Panc1 (cell line): ENCODE measurements at regions not wholly inside any gene's neighbourhood (a gene's known extent, or its start where the extent isn't known, plus 50 kb on each side); places are given as distances from the start of the nearest gene placed in this dataset.

ENCODE experiments used
- ATAC-seq: fragments of 200-7000 bp; cut with Tn5 transposase; 2 replicates; pipeline ENCODE4 v1.9.1; 2020; ENCODE audit warnings: mild to moderate bottlenecking, moderate library complexity
- BruUV-seq: library from RNA; stranded (reverse); fragments of 400-500 nt; replicated peaks from 2 replicates; lab custom pipeline; 2021; lab: Mats Ljungman, UMichigan
- CTCF ChIA-PET: fragments of 300-600 bp; sonication (Branson Sonifier 250); formaldehyde crosslinking; loops from one replicate; lab custom pipeline; 2022; ENCODE audit warnings: antibody characterized with exemption; lab: Charles Lee
- POLR2A ChIA-PET: fragments of 300-600 bp; sonication (Branson Sonifier 250); formaldehyde crosslinking; loops from one replicate; lab custom pipeline; 2022; ENCODE audit warnings: antibody characterized with exemption; lab: Charles Lee
- DNase-seq: peaks from one replicate; pipeline ENCODE4 v3.0.0-alpha.2; 2010; ENCODE audit warnings: low read depth, low spot score
- H3K27ac ChIP-seq: 2 replicates; pipeline ENCODE4 v1.5.1; 2011; ENCODE audit warnings: mild to moderate bottlenecking, low read length, inconsistent platforms
- H3K27me3 ChIP-seq: fragments of 200-500 bp; sonication (Bioruptor generic); 2 replicates; pipeline ENCODE4 v1.6.0; 2014; ENCODE audit warnings: low read length, inconsistent platforms; ENCODE audit not compliant: control insufficient read depth, insufficient read depth
- H3K36me3 ChIP-seq: fragments of 200-500 bp; sonication (Bioruptor generic); 2 replicates; pipeline ENCODE4 v1.5.1; 2014; ENCODE audit warnings: inconsistent platforms, mild to moderate bottlenecking, low read length, moderate library complexity; ENCODE audit not compliant: control insufficient read depth, insufficient read depth
- H3K4me1 ChIP-seq: 2 replicates; pipeline ENCODE4 v1.5.1; 2011; ENCODE audit warnings: inconsistent platforms, mild to moderate bottlenecking, low read length, moderate library complexity; ENCODE audit not compliant: control insufficient read depth, insufficient read depth
- H3K4me3 ChIP-seq, 2 experiments: 2 replicates each; pipeline ENCODE4 v1.5.1; 2011 to 2012; ENCODE audit warnings: low read depth in 2 of 2, low read length in 2 of 2, mild to moderate bottlenecking in 2 of 2, inconsistent platforms in 1 of 2, moderate library complexity in 1 of 2
- H3K9me3 ChIP-seq: fragments of 200-500 bp; sonication (Bioruptor generic); 2 replicates; pipeline ENCODE4 v1.5.1; 2014; ENCODE audit warnings: low read depth, mild to moderate bottlenecking, inconsistent platforms, low read length, moderate library complexity; ENCODE audit not compliant: control insufficient read depth, insufficient read depth
- POLR2AphosphoS5 ChIP-seq: IDR thresholded peaks from 2 replicates; pipeline ENCODE4 v1.6.1; 2012; ENCODE audit warnings: mild to moderate bottlenecking, low read depth, low read length, moderate library complexity
- SIN3A ChIP-seq: IDR thresholded peaks from 2 replicates; pipeline ENCODE4 v1.6.1; 2012; ENCODE audit warnings: low read depth, mild to moderate bottlenecking, low read length, moderate library complexity, borderline replicate concordance; ENCODE audit not compliant: insufficient read depth
- TCF7L2 ChIP-seq: IDR thresholded peaks from 2 replicates; pipeline ENCODE4 v1.6.1; 2011; ENCODE audit warnings: mild to moderate bottlenecking, low read depth, low read length, inconsistent platforms
- in situ Hi-C: cut with HindIII; loops from 2 replicates; pipeline ENCODE4 v1.10.0; 2016; ENCODE audit warnings: low sequenced_read_pairs, low pct_unique_long_range_greater_than_20kb
- intact Hi-C: fragments of 100-400 bp; cut with micrococcal nuclease; formaldehyde crosslinking; loops from one replicate; pipeline ENCODE4 v1.10.0; 2022; ENCODE audit not compliant: unreplicated experiment
- TF ChIP-seq, protein P1 (sequence below): fragments of 450-650 bp; IDR thresholded peaks from 2 replicates; pipeline ENCODE4 v1.5.1; 2017; ENCODE audit warnings: mild to moderate bottlenecking
- TF ChIP-seq, protein P2 (sequence below), 2 experiments: IDR thresholded peaks; 2 replicates each; pipeline ENCODE4 v1.6.1; 2011 to 2012; ENCODE audit warnings: low read depth in 2 of 2, control low read depth in 1 of 2, low read length in 1 of 2, mild to moderate bottlenecking in 1 of 2, moderate library complexity in 1 of 2; ENCODE audit not compliant: insufficient read depth in 1 of 2

DNA sequence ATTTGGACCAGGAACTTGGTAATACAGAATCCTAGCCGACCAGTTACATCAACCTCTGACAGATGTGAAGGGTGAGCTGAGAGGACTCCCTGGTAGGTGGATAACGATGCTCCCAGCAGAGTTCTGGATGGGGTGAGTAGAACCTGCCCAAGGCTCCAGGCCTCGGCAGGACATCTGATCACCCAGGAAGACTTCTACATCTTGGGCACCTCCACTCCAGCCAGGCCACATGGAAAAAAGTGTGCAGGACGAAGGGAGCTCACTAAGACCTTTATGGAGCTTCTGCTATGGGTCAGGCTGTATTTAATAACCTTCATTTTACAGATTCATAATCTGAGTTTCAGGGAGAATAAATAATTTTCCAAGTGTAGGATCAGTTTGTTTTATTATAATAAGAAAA is 1028.7 kb downstream of the BCL11B start:
- POLR2A ChIA-PET, result no interaction called here
- ATAC-seq, result no peak
- no peak for DNase-seq
- no peaks in the 10 kb centered on the region for H3K27me3 ChIP-seq
- intact Hi-C loops (no loop called here), in situ Hi-C loops (no loop called here)
- BruUV-seq, result no TSS peak
- CTCF ChIA-PET, result no interaction called here
- H3K36me3 ChIP-seq, result no peaks in the 10 kb centered on the region
- no peaks in the 10 kb centered on the region for H3K9me3 ChIP-seq
- no peak overlapping the region for H3K4me3 ChIP-seq
- no peaks in the 10 kb centered on the region for H3K4me1 ChIP-seq
- H3K27ac ChIP-seq, result no peak overlapping the region
- TF ChIP-seq, protein P1, sequence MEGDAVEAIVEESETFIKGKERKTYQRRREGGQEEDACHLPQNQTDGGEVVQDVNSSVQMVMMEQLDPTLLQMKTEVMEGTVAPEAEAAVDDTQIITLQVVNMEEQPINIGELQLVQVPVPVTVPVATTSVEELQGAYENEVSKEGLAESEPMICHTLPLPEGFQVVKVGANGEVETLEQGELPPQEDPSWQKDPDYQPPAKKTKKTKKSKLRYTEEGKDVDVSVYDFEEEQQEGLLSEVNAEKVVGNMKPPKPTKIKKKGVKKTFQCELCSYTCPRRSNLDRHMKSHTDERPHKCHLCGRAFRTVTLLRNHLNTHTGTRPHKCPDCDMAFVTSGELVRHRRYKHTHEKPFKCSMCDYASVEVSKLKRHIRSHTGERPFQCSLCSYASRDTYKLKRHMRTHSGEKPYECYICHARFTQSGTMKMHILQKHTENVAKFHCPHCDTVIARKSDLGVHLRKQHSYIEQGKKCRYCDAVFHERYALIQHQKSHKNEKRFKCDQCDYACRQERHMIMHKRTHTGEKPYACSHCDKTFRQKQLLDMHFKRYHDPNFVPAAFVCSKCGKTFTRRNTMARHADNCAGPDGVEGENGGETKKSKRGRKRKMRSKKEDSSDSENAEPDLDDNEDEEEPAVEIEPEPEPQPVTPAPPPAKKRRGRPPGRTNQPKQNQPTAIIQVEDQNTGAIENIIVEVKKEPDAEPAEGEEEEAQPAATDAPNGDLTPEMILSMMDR, result no peak
- TF ChIP-seq SIN3A (no peak), POLR2AphosphoS5 (no peak), TCF7L2 (no peak)
- TF ChIP-seq, protein P2, sequence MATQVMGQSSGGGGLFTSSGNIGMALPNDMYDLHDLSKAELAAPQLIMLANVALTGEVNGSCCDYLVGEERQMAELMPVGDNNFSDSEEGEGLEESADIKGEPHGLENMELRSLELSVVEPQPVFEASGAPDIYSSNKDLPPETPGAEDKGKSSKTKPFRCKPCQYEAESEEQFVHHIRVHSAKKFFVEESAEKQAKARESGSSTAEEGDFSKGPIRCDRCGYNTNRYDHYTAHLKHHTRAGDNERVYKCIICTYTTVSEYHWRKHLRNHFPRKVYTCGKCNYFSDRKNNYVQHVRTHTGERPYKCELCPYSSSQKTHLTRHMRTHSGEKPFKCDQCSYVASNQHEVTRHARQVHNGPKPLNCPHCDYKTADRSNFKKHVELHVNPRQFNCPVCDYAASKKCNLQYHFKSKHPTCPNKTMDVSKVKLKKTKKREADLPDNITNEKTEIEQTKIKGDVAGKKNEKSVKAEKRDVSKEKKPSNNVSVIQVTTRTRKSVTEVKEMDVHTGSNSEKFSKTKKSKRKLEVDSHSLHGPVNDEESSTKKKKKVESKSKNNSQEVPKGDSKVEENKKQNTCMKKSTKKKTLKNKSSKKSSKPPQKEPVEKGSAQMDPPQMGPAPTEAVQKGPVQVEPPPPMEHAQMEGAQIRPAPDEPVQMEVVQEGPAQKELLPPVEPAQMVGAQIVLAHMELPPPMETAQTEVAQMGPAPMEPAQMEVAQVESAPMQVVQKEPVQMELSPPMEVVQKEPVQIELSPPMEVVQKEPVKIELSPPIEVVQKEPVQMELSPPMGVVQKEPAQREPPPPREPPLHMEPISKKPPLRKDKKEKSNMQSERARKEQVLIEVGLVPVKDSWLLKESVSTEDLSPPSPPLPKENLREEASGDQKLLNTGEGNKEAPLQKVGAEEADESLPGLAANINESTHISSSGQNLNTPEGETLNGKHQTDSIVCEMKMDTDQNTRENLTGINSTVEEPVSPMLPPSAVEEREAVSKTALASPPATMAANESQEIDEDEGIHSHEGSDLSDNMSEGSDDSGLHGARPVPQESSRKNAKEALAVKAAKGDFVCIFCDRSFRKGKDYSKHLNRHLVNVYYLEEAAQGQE (IDR thresholded peaks at IDR 0.05; ENCODE audit: insufficient read depth in 1 of 2, low read depth in 2 of 2, low read length in 1 of 2), result no peak

DNA sequence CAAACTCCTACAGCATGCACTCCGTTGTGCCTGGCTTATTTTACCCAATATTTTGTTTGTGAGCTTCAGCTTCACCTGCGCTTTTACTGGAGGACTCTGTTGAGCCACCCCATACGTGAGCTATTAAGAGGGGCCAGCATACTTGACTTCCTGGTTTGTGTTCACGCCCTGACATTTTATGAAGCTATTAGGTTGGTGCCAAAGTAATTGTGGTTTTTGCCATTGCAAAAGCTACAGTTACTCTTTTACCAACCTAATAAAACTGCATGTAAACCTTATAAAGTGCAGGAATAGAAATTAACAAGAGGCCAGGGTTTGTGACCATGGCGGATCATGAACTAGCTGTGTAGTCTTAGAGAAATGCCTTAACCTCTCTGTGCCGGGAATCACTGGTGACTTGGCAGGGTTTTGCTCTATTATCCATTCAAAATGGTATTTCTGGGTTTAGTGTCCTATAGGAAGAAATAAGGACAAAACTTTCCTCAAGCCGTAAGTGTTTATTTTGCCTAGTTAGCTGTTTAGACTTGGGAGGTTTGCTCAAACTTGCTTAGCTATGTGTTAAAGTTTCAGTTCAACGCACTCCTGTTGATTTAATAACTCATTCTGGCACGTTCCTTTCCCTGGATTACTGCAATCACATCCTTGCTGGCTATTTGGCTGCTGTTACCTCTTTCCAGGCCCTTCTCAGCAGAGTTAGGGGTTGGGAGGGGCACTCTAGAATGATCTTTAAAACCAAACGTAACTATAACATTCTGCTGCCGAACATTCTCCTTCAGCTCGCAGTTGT is 1027.6 kb downstream of the BCL11B start:
- intact Hi-C loops, result no loop called here
- TF ChIP-seq POLR2AphosphoS5 (no peak), TCF7L2 (no peak), SIN3A (no peak)
- TF ChIP-seq, protein P1, result no peak
- TF ChIP-seq, protein P2 (IDR thresholded peaks at IDR 0.05; ENCODE audit: insufficient read depth in 1 of 2, low read depth in 2 of 2, low read length in 1 of 2), result no peak
- Histone ChIP-seq H3K4me1 (no peaks in the 10 kb centered on the region), H3K36me3 (no peaks in the 10 kb centered on the region), H3K27me3 (no peaks in the 10 kb centered on the region), H3K9me3 (no peaks in the 10 kb centered on the region), H3K4me3 (no peak overlapping the region), H3K27ac (no peak overlapping the region)
- ChIA-PET POLR2A (no interaction called here), CTCF (no interaction called here)
- in situ Hi-C loops, result no loop called here
- BruUV-seq, result no TSS peak
- DNase-seq (no peak), ATAC-seq (no peak)
